CD14-positive monocyte (primary cell): ENCODE measurements at regions not wholly inside any gene's neighbourhood (a gene's known extent, or its start where the extent isn't known, plus 50 kb on each side); places are given as distances from the start of the nearest gene placed in this dataset.

Source experiments
- DNase-seq, 3 donors: peaks; one replicate each; pipeline ENCODE4 v3.0.0-alpha.2; 2011 to 2022
- H2AFZ ChIP-seq: 2 replicates; pipeline ENCODE4 v1.6.0; 2012; ENCODE audit warnings: mild to moderate bottlenecking, low read depth, low read length, inconsistent platforms; ENCODE audit not compliant: insufficient read depth, poor library complexity, severe bottlenecking
- H3K27ac ChIP-seq, 2 donors: 1 replicate in 1 of 2; 2 replicates in 1 of 2; pipeline ENCODE4 v1.5.1; 2012 to 2013; ENCODE audit warnings: low read length in 2 of 2, control low read depth in 1 of 2, inconsistent platforms in 1 of 2, low read depth in 1 of 2, mild to moderate bottlenecking in 1 of 2
- H3K27me3 ChIP-seq, 2 donors: one replicate each; pipeline versions ENCODE4 v1.6.0 to v1.6.1; 2011 to 2013; ENCODE audit warnings: low read length in 2 of 2; ENCODE audit not compliant: control insufficient read depth in 2 of 2, insufficient read depth in 2 of 2
- H3K36me3 ChIP-seq, 2 donors: replicated peaks in 1 of 2; 1 replicate in 1 of 2; 2 replicates in 1 of 2; pipeline versions ENCODE4 v1.5.1 to v1.6.1; 2012 to 2013; ENCODE audit warnings: low read length in 2 of 2, control low read depth in 1 of 2, inconsistent platforms in 1 of 2, mild to moderate bottlenecking in 1 of 2; ENCODE audit not compliant: insufficient read depth in 2 of 2, control insufficient read depth in 1 of 2
- H3K4me1 ChIP-seq, 2 donors: 1 replicate in 1 of 2; 2 replicates in 1 of 2; pipeline versions ENCODE4 v1.5.1 to v1.6.1; 2012 to 2013; ENCODE audit warnings: low read length in 2 of 2, control low read depth in 1 of 2, inconsistent platforms in 1 of 2, mild to moderate bottlenecking in 1 of 2, moderate library complexity in 1 of 2; ENCODE audit not compliant: insufficient read depth in 2 of 2, control insufficient read depth in 1 of 2
- H3K4me2 ChIP-seq: replicated peaks from 2 replicates; pipeline ENCODE3; 2012; ENCODE audit warnings: low read length, moderate library complexity, mild to moderate bottlenecking; ENCODE audit not compliant: poor library complexity, severe bottlenecking; ENCODE audit errors: extremely low read depth
- H3K4me3 ChIP-seq, 3 experiments: fragments of 200-600 bp in 1 of 3; sonication (generic) in 1 of 3; replicated peaks in 1 of 3; 1 replicate in 2 of 3; 2 replicates in 1 of 3; pipeline ENCODE4 v1.5.1; 2011 to 2013; ENCODE audit warnings: low read length in 3 of 3, mild to moderate bottlenecking in 3 of 3, control low read depth in 2 of 3, low read depth in 2 of 3, inconsistent platforms in 1 of 3, moderate library complexity in 1 of 3
- H3K79me2 ChIP-seq: 2 replicates; pipeline ENCODE4 v1.6.0; 2012; ENCODE audit warnings: mild to moderate bottlenecking, control low read depth, inconsistent platforms, low read length, moderate library complexity; ENCODE audit not compliant: insufficient read depth
- H3K9ac ChIP-seq: 2 replicates; pipeline ENCODE4 v1.6.0; 2017; ENCODE audit warnings: low read length, mild to moderate bottlenecking; ENCODE audit not compliant: insufficient read depth, poor library complexity, severe bottlenecking
- H3K9me3 ChIP-seq, 2 donors: replicated peaks in 1 of 2; 1 replicate in 1 of 2; 2 replicates in 1 of 2; pipeline versions ENCODE4 v1.5.1 to v1.6.1; 2012 to 2013; ENCODE audit warnings: low read length in 2 of 2, control low read depth in 1 of 2; ENCODE audit not compliant: control insufficient read depth in 1 of 2, insufficient read depth in 1 of 2
- H4K20me1 ChIP-seq: 2 replicates; pipeline ENCODE4 v1.6.0; 2012; ENCODE audit warnings: mild to moderate bottlenecking, low read length, control low read depth, moderate library complexity; ENCODE audit not compliant: insufficient read depth
- H3K27ac Mint-ChIP-seq, 7 donors: one replicate each; pipeline ENCODE4 v1.8.0; 2020; ENCODE audit warnings: mild to moderate bottlenecking in 7 of 7, mixed read lengths in 7 of 7, moderate library complexity in 6 of 7, inconsistent platforms in 2 of 7
- H3K27me3 Mint-ChIP-seq, 3 donors: one replicate each; pipeline ENCODE4 v1.8.0; 2021 to 2022; ENCODE audit warnings: low read depth in 3 of 3, mild to moderate bottlenecking in 3 of 3, mixed read lengths in 3 of 3, moderate library complexity in 3 of 3, inconsistent platforms in 1 of 3
- H3K36me3 Mint-ChIP-seq, 2 donors: one replicate each; pipeline ENCODE4 v1.8.0; 2020; ENCODE audit warnings: mixed read lengths in 2 of 2, inconsistent platforms in 1 of 2, mild to moderate bottlenecking in 1 of 2
- H3K4me1 Mint-ChIP-seq: one replicate; pipeline ENCODE4 v1.8.0; 2020; ENCODE audit warnings: mild to moderate bottlenecking, mixed read lengths
- H3K4me3 Mint-ChIP-seq, 2 donors: one replicate each; pipeline ENCODE4 v1.8.0; 2020; ENCODE audit warnings: mild to moderate bottlenecking in 2 of 2, mixed read lengths in 2 of 2, moderate library complexity in 1 of 2
- H3K9me3 Mint-ChIP-seq, 7 donors: one replicate each; pipeline ENCODE4 v1.8.0; 2020 to 2022; ENCODE audit warnings: mixed read lengths in 7 of 7, mild to moderate bottlenecking in 6 of 7, moderate library complexity in 6 of 7, inconsistent platforms in 2 of 7
- CTCF ChIP-seq: fragments of 200-600 bp; IDR thresholded peaks from one replicate; pipeline ENCODE4 v1.8.0; 2022; ENCODE audit warnings: antibody characterized with exemption, mild to moderate bottlenecking
- WGBS: methylation state at CpG from one replicate; pipeline ENCODE4 v1.1.5; 2013; ENCODE audit warnings: missing lambda C conversion rate; ENCODE audit not compliant: insufficient coverage; 5-methylcytosine and 5-hydroxymethylcytosine counted together
- intact Hi-C, 2 donors: fragments of 100-400 bp; cut with micrococcal nuclease; formaldehyde crosslinking; loops; one replicate each; pipeline versions ENCODE4 v1.15.0 to v1.15.1; 2023

- no peaks in the 10 kb centered on the region for H4K20me1 ChIP-seq
- no peak for TF ChIP-seq CTCF
- H3K4me1 Mint-ChIP-seq: peaks cover 32% of the 10 kb centered on the region
- no peak overlapping the region for H3K4me2 ChIP-seq
- intact Hi-C loops: no loop called here
- no peak overlapping the region for H3K4me3 ChIP-seq
- peaks cover 11 to 23% of the 10 kb centered on the region in 2 donors for H3K4me1 ChIP-seq
- H3K27me3 Mint-ChIP-seq: peaks cover 11 to 15% (median 12%) of the 10 kb centered on the region in 3 donors
- no peaks in the 10 kb centered on the region for H3K36me3 Mint-ChIP-seq
- no peak overlapping the region for H3K27ac ChIP-seq
- peaks cover 0 to 2% of the 10 kb centered on the region in 2 donors for H3K27me3 ChIP-seq
- no peak overlapping the region for H2AFZ ChIP-seq
- no peak for DNase-seq
- peaks cover 5 to 12% of the 10 kb centered on the region in 2 donors for H3K9me3 ChIP-seq
- H3K9ac ChIP-seq: no peak overlapping the region
- no peak overlapping the region for H3K4me3 Mint-ChIP-seq
- H3K79me2 ChIP-seq: no peaks in the 10 kb centered on the region
- H3K27ac Mint-ChIP-seq: no peak overlapping the region
- 92% methylated on average over 11 of the region's 11 CpGs for WGBS
- H3K36me3 ChIP-seq: no peaks in the 10 kb centered on the region
- peaks cover 7 to 20% (median 10%) of the 10 kb centered on the region in 7 donors for H3K9me3 Mint-ChIP-seq
These were observed 180.3 kb upstream of the SHH start for GRCh38 chr7:155992538-155992937.

- WGBS: 88% methylated on average over 1 of the region's 5 CpGs
- H3K4me3 Mint-ChIP-seq: no peak overlapping the region
- peaks cover 28% of the 10 kb centered on the region for H3K4me1 Mint-ChIP-seq
These were observed 179.8 kb upstream of the SHH start for GRCh38 chr7:155992107-155992506.

More at GRCh38 chr7:155992107-155992506, 179.8 kb upstream of the SHH start:
- Histone ChIP-seq H3K4me2 (no peak overlapping the region), H4K20me1 (no peaks in the 10 kb centered on the region), H3K4me1 (peaks cover 11 to 22% of the 10 kb centered on the region in 2 donors), H3K4me3 (no peak overlapping the region), H3K27me3 (no peaks in the 10 kb centered on the region), H2AFZ (no peak overlapping the region), H3K27ac (no peak overlapping the region), H3K9me3 (peaks cover 5 to 14% of the 10 kb centered on the region in 2 donors), H3K79me2 (no peaks in the 10 kb centered on the region), H3K9ac (no peak overlapping the region), H3K36me3 (no peaks in the 10 kb centered on the region)
- Mint-ChIP-seq H3K36me3 (no peaks in the 10 kb centered on the region), H3K27me3 (peaks cover 7 to 10% (median 8%) of the 10 kb centered on the region in 3 donors), H3K9me3 (peaks cover 8 to 20% (median 10%) of the 10 kb centered on the region in 7 donors), H3K27ac (no peak overlapping the region)
- DNase-seq: no peak
- TF ChIP-seq CTCF: no peak
- intact Hi-C loops: no loop called here
